ENCODE measurements at regions not wholly inside any gene's neighbourhood (a gene's known extent, or its start where the extent isn't known, plus 50 kb on each side); places are given as distances from the start of the nearest gene placed in this dataset.

DNA sequence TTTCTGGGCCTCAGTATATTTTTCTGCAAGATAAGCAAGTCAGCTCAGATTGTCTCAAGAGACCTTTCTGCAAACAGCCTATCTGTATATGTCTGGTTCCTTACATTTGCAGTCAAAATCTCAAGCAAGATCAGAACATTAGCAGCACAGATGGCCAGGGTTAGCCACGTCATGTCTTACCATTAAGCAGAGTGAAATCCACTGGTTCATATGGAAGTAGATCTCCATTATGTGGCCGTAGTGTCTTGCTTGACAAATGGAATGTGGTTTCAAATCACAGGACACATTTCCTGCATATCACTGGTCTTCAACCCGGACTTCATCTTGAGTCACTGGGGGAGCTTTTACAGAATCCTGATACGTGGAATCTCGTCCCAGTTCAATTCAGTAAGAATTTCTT, 500.2 kb downstream of the FBXO15 start:
- TF ChIP-seq, protein P1, sequence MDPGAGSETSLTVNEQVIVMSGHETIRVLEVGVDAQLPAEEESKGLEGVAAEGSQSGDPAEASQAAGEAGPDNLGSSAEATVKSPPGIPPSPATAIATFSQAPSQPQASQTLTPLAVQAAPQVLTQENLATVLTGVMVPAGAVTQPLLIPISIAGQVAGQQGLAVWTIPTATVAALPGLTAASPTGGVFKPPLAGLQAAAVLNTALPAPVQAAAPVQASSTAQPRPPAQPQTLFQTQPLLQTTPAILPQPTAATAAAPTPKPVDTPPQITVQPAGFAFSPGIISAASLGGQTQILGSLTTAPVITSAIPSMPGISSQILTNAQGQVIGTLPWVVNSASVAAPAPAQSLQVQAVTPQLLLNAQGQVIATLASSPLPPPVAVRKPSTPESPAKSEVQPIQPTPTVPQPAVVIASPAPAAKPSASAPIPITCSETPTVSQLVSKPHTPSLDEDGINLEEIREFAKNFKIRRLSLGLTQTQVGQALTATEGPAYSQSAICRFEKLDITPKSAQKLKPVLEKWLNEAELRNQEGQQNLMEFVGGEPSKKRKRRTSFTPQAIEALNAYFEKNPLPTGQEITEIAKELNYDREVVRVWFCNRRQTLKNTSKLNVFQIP (CRISPR knock-in tag; IDR thresholded peaks at IDR 0.05; ENCODE audit: borderline replicate concordance, low read depth): no peak
- TF ChIP-seq, protein P2, sequence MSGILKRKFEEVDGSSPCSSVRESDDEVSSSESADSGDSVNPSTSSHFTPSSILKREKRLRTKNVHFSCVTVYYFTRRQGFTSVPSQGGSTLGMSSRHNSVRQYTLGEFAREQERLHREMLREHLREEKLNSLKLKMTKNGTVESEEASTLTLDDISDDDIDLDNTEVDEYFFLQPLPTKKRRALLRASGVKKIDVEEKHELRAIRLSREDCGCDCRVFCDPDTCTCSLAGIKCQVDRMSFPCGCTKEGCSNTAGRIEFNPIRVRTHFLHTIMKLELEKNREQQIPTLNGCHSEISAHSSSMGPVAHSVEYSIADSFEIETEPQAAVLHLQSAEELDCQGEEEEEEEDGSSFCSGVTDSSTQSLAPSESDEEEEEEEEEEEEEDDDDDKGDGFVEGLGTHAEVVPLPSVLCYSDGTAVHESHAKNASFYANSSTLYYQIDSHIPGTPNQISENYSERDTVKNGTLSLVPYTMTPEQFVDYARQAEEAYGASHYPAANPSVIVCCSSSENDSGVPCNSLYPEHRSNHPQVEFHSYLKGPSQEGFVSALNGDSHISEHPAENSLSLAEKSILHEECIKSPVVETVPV (CRISPR knock-in tag; IDR thresholded peaks at IDR 0.05): no peak
- TF ChIP-seq ISL1 (CRISPR knock-in tag; IDR thresholded peaks at IDR 0.05) (no peak), ZFP30 (CRISPR knock-in tag; IDR thresholded peaks at IDR 0.05) (no peak), ZFP3 (CRISPR knock-in tag; IDR thresholded peaks at IDR 0.05) (no peak), ZNF70 (CRISPR knock-in tag; IDR thresholded peaks at IDR 0.05) (no peak), TCF4 (CRISPR knock-in tag; IDR thresholded peaks at IDR 0.05; ENCODE audit: borderline replicate concordance) (no peak), GLIS3 (CRISPR knock-in tag; IDR thresholded peaks at IDR 0.05) (no peak), BACH2 (CRISPR knock-in tag; IDR thresholded peaks at IDR 0.05; ENCODE audit: borderline replicate concordance) (no peak), SNAI2 (CRISPR knock-in tag; IDR thresholded peaks at IDR 0.05) (no peak)
- peak; percentile 61 for ATAC-seq

GRCh38 chr18:73646772-73647171, 500.9 kb downstream of the FBXO15 start:
- ATAC-seq: peak; percentile 50
- TF ChIP-seq, protein P3, sequence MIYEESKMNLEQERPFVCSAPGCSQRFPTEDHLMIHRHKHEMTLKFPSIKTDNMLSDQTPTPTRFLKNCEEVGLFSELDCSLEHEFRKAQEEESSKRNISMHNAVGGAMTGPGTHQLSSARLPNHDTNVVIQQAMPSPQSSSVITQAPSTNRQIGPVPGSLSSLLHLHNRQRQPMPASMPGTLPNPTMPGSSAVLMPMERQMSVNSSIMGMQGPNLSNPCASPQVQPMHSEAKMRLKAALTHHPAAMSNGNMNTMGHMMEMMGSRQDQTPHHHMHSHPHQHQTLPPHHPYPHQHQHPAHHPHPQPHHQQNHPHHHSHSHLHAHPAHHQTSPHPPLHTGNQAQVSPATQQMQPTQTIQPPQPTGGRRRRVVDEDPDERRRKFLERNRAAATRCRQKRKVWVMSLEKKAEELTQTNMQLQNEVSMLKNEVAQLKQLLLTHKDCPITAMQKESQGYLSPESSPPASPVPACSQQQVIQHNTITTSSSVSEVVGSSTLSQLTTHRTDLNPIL (CRISPR knock-in tag; IDR thresholded peaks at IDR 0.05; ENCODE audit: low read depth): no peak
- TF ChIP-seq ZFP3 (CRISPR knock-in tag; IDR thresholded peaks at IDR 0.05) (no peak), RARB (CRISPR knock-in tag; IDR thresholded peaks at IDR 0.05) (no peak), ZNF565 (CRISPR knock-in tag; conservative IDR thresholded peaks at IDR 0.05; ENCODE audit: low read depth) (no peak), TSHZ2 (CRISPR knock-in tag; IDR thresholded peaks at IDR 0.05) (no peak), ZFP30 (CRISPR knock-in tag; IDR thresholded peaks at IDR 0.05) (no peak), TCF4 (CRISPR knock-in tag; IDR thresholded peaks at IDR 0.05; ENCODE audit: borderline replicate concordance) (no peak), ZC3H10 (CRISPR knock-in tag; IDR thresholded peaks at IDR 0.05) (no peak), ZNF8 (CRISPR knock-in tag; IDR thresholded peaks at IDR 0.05) (no peak), ARNTL (CRISPR knock-in tag; IDR thresholded peaks at IDR 0.05; ENCODE audit: borderline replicate concordance, low read depth) (no peak), OSR1 (CRISPR knock-in tag; IDR thresholded peaks at IDR 0.05) (no peak), SNAI2 (CRISPR knock-in tag; IDR thresholded peaks at IDR 0.05) (no peak), ZNF70 (CRISPR knock-in tag; IDR thresholded peaks at IDR 0.05) (no peak), PPARA (CRISPR knock-in tag; IDR thresholded peaks at IDR 0.05; ENCODE audit: borderline replicate concordance) (no peak), CSDC2 (CRISPR knock-in tag; IDR thresholded peaks at IDR 0.05) (no peak), BACH2 (CRISPR knock-in tag; IDR thresholded peaks at IDR 0.05; ENCODE audit: borderline replicate concordance) (no peak), ISL1 (CRISPR knock-in tag; IDR thresholded peaks at IDR 0.05) (no peak), GLIS3 (CRISPR knock-in tag; IDR thresholded peaks at IDR 0.05) (no peak)
- TF ChIP-seq, protein P1 (CRISPR knock-in tag; IDR thresholded peaks at IDR 0.05; ENCODE audit: borderline replicate concordance, low read depth): no peak
- TF ChIP-seq, protein P4, sequence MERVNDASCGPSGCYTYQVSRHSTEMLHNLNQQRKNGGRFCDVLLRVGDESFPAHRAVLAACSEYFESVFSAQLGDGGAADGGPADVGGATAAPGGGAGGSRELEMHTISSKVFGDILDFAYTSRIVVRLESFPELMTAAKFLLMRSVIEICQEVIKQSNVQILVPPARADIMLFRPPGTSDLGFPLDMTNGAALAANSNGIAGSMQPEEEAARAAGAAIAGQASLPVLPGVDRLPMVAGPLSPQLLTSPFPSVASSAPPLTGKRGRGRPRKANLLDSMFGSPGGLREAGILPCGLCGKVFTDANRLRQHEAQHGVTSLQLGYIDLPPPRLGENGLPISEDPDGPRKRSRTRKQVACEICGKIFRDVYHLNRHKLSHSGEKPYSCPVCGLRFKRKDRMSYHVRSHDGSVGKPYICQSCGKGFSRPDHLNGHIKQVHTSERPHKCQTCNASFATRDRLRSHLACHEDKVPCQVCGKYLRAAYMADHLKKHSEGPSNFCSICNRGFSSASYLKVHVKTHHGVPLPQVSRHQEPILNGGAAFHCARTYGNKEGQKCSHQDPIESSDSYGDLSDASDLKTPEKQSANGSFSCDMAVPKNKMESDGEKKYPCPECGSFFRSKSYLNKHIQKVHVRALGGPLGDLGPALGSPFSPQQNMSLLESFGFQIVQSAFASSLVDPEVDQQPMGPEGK (CRISPR knock-in tag; IDR thresholded peaks at IDR 0.05; ENCODE audit: borderline replicate concordance): no peak
